GM12891 (cell line): ENCODE measurements at regions not wholly inside any gene's neighbourhood (a gene's known extent, or its start where the extent isn't known, plus 50 kb on each side); places are given as distances from the start of the nearest gene placed in this dataset.

Experiments used
- POLR2A ChIP-seq: IDR thresholded peaks from 2 replicates; pipeline ENCODE4 v1.6.1; 2011; ENCODE audit warnings: low read depth, low read length, control low read depth
- POLR2AphosphoS5 ChIP-seq: IDR thresholded peaks from 2 replicates; pipeline ENCODE4 v1.6.1; 2011; ENCODE audit warnings: low read depth, low read length, control low read depth
- POU2F2 ChIP-seq: IDR thresholded peaks from 2 replicates; pipeline ENCODE4 v1.6.1; 2011; ENCODE audit warnings: low read depth, mild to moderate bottlenecking, control low read depth, low read length, moderate library complexity
- TAF1 ChIP-seq: IDR thresholded peaks from 2 replicates; pipeline ENCODE4 v1.6.1; 2011; ENCODE audit warnings: low read depth, low read length, control low read depth

- TF ChIP-seq POLR2A (no peak), POLR2AphosphoS5 (no peak), TAF1 (no peak), POU2F2 (no peak)
Measured at GRCh38 chr1:2876846-2877245, 75.4 kb upstream of the TTC34 start.
